ENCODE measurements at regions not wholly inside any gene's neighbourhood (a gene's known extent, or its start where the extent isn't known, plus 50 kb on each side); places are given as distances from the start of the nearest gene placed in this dataset.

GRCh38 chr6:150687508-150687907, 87.8 kb downstream of the PLEKHG1 start:
- DNase-seq (ENCODE audit: low read depth): peak; percentile 14
- TF ChIP-seq CTCF (conservative IDR thresholded peaks at IDR 0.05; ENCODE audit: control insufficient read depth, insufficient read depth, low read depth, low read length): no peak
- H3K4me3 ChIP-seq (ENCODE audit: control insufficient read depth, low read depth, low read length): no peak overlapping the region

- no peak for DNase-seq (ENCODE audit: low read depth)
- no peak for TF ChIP-seq CTCF (conservative IDR thresholded peaks at IDR 0.05; ENCODE audit: control insufficient read depth, insufficient read depth, low read depth, low read length)
- no peak overlapping the region for H3K4me3 ChIP-seq (ENCODE audit: control insufficient read depth, low read depth, low read length)
Measured at GRCh38 chr6:150689900-150690590, 90.4 kb downstream of the PLEKHG1 start.

- TF ChIP-seq CTCF (conservative IDR thresholded peaks at IDR 0.05; ENCODE audit: control insufficient read depth, insufficient read depth, low read depth, low read length): no peak
- DNase-seq (ENCODE audit: low read depth): no peak
- H3K4me3 ChIP-seq (ENCODE audit: control insufficient read depth, low read depth, low read length): no peak overlapping the region
Measured at GRCh38 chr6:150690681-150691080, 91.0 kb downstream of the PLEKHG1 start.

- no peak overlapping the region for H3K4me3 ChIP-seq (ENCODE audit: control insufficient read depth, low read depth, low read length)
- no peak for DNase-seq (ENCODE audit: low read depth)
- no peak for TF ChIP-seq CTCF (conservative IDR thresholded peaks at IDR 0.05; ENCODE audit: control insufficient read depth, insufficient read depth, low read depth, low read length)
Measured at GRCh38 chr6:150691463-150691862, 91.8 kb downstream of the PLEKHG1 start.

- no peak for DNase-seq (ENCODE audit: low read depth)
- TF ChIP-seq CTCF (conservative IDR thresholded peaks at IDR 0.05; ENCODE audit: control insufficient read depth, insufficient read depth, low read depth, low read length): no peak
- H3K4me3 ChIP-seq (ENCODE audit: control insufficient read depth, low read depth, low read length): no peak overlapping the region
Measured at GRCh38 chr6:150692604-150693003, 92.9 kb downstream of the PLEKHG1 start.

- H3K4me3 ChIP-seq (ENCODE audit: control insufficient read depth, low read depth, low read length): no peak overlapping the region
- TF ChIP-seq CTCF (conservative IDR thresholded peaks at IDR 0.05; ENCODE audit: control insufficient read depth, insufficient read depth, low read depth, low read length): no peak
- DNase-seq (ENCODE audit: low read depth): no peak
Measured at GRCh38 chr6:150694889-150695288, 95.2 kb downstream of the PLEKHG1 start.

GRCh38 chr6:150695652-150696051, 96.0 kb downstream of the PLEKHG1 start:
- peak; percentile 3 for DNase-seq (ENCODE audit: low read depth)
- H3K4me3 ChIP-seq (ENCODE audit: control insufficient read depth, low read depth, low read length): no peak overlapping the region
- TF ChIP-seq CTCF (conservative IDR thresholded peaks at IDR 0.05; ENCODE audit: control insufficient read depth, insufficient read depth, low read depth, low read length): no peak

All from fibroblast of mammary gland (primary cell).